Fibroblast of lung (primary cell): ENCODE measurements at regions not wholly inside any gene's neighbourhood (a gene's known extent, or its start where the extent isn't known, plus 50 kb on each side); places are given as distances from the start of the nearest gene placed in this dataset.

Experiments
- DNase-seq, 2 donors: peaks; one replicate each; pipeline versions ENCODE4 v3.0.0 to v3.0.0-alpha.2; 2010; ENCODE audit warnings: low read depth in 2 of 2
- H2AFZ ChIP-seq: 2 replicates; pipeline ENCODE4 v1.5.1; 2012; ENCODE audit warnings: low read length, control low read depth, inconsistent platforms
- H3K27ac ChIP-seq: 2 replicates; pipeline ENCODE4 v1.5.1; 2011; ENCODE audit warnings: low read length, control low read depth; ENCODE audit not compliant: insufficient read depth
- H3K27me3 ChIP-seq: 2 replicates; pipeline ENCODE4 v1.5.1; 2011; ENCODE audit warnings: mild to moderate bottlenecking, low read length; ENCODE audit not compliant: control insufficient read depth, insufficient read depth
- H3K36me3 ChIP-seq: 2 replicates; pipeline ENCODE4 v1.5.1; 2011; ENCODE audit warnings: low read length; ENCODE audit not compliant: control insufficient read depth, insufficient read depth
- H3K4me1 ChIP-seq: 2 replicates; pipeline ENCODE4 v1.5.1; 2011; ENCODE audit warnings: low read length; ENCODE audit not compliant: control insufficient read depth, insufficient read depth; ENCODE audit errors: extremely low read depth
- H3K4me2 ChIP-seq: 2 replicates; pipeline ENCODE4 v1.5.1; 2011; ENCODE audit warnings: low read length, control low read depth; ENCODE audit not compliant: insufficient read depth; ENCODE audit errors: extremely low read depth
- H3K4me3 ChIP-seq, 4 experiments: fragments of 200-600 bp in 1 of 4; sonication (generic) in 1 of 4; replicated peaks in 1 of 4; 2 replicates each; pipeline ENCODE4 v1.5.1; 2011 to 2016; ENCODE audit warnings: low read length in 4 of 4, low read depth in 3 of 4, mild to moderate bottlenecking in 3 of 4, control low read depth in 2 of 4, inconsistent platforms in 1 of 4, mixed read lengths in 1 of 4; ENCODE audit not compliant: insufficient read depth in 1 of 4; ENCODE audit errors: control extremely low read depth in 1 of 4
- H3K79me2 ChIP-seq: 2 replicates; pipeline ENCODE4 v1.5.1; 2012; ENCODE audit warnings: mild to moderate bottlenecking, low read length, inconsistent platforms; ENCODE audit not compliant: control insufficient read depth, insufficient read depth
- H3K9ac ChIP-seq: 2 replicates; pipeline ENCODE4 v1.5.1; 2011; ENCODE audit warnings: mild to moderate bottlenecking, low read length, control low read depth; ENCODE audit not compliant: insufficient read depth
- H3K9me3 ChIP-seq: 2 replicates; pipeline ENCODE4 v1.5.1; 2012; ENCODE audit warnings: low read depth, low read length; ENCODE audit not compliant: control insufficient read depth, insufficient read depth
- H4K20me1 ChIP-seq: 2 replicates; pipeline ENCODE4 v1.5.1; 2011; ENCODE audit warnings: low read length; ENCODE audit not compliant: control insufficient read depth, insufficient read depth; ENCODE audit errors: extremely low read depth
- CTCF ChIP-seq, 2 donors: IDR thresholded peaks in 1 of 2; conservative IDR thresholded peaks in 1 of 2; 1 replicate in 1 of 2; 2 replicates in 1 of 2; pipeline ENCODE4 v1.5.1; 2011 to 2012; ENCODE audit warnings: low read length in 2 of 2, control low read depth in 1 of 2, inconsistent platforms in 1 of 2, low read depth in 1 of 2, mild to moderate bottlenecking in 1 of 2
- EZH2 ChIP-seq: IDR thresholded peaks from 2 replicates; pipeline ENCODE4 v1.5.1; 2012; ENCODE audit warnings: low read length, control low read depth, mild to moderate bottlenecking; ENCODE audit errors: missing control alignments

GRCh38 chr3:178054471-178054870 lies 481.8 kb upstream of the KCNMB2 start:
- Histone ChIP-seq H2AFZ (peak overlapping the region; percentile 4), H3K27ac (no peak overlapping the region), H3K4me1 (peaks cover 3% of the 10 kb centered on the region), H3K4me2 (no peak overlapping the region), H3K79me2 (no peaks in the 10 kb centered on the region), H3K9ac (no peak overlapping the region), H3K36me3 (no peaks in the 10 kb centered on the region), H3K9me3 (no peaks in the 10 kb centered on the region), H3K4me3 (no peak overlapping the region), H3K27me3 (no peaks in the 10 kb centered on the region), H4K20me1 (no peaks in the 10 kb centered on the region)
- DNase-seq: peak in 1 of 2 donors; percentile 21
- TF ChIP-seq EZH2 (no peak), CTCF (conservative IDR thresholded peaks at IDR 0.05 in 1 of 2, IDR thresholded peaks at IDR 0.05 in 1 of 2; ENCODE audit: low read depth in 1 of 2, low read length in 2 of 2) (no peak)

DNA sequence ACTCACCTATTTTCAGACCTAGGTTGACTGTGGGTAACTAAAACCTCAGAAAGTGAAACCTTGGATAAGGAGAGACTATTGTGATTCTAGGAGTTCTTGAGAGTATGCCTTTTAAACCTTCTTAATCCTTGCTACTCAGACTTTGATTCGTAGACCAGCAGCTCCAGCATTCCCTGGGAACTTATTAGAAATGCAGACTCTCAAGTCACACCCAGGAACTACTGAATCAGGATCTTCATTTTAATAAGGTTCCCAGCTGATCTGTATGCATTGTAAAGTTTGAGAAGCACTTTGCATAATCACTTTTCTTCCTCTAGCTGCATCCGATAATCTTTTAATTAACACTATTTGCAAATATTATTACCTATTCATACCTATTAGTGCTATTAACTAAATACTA lies 480.3 kb upstream of the KCNMB2 start:
- H3K9me3 ChIP-seq: no peaks in the 10 kb centered on the region

GRCh38 chr3:178056868-178057267 lies 479.4 kb upstream of the KCNMB2 start:
- Histone ChIP-seq H2AFZ (no peak overlapping the region), H3K9me3 (no peaks in the 10 kb centered on the region), H3K27ac (no peak overlapping the region), H3K4me1 (peaks cover 5% of the 10 kb centered on the region), H3K4me3 (no peak overlapping the region), H3K27me3 (no peaks in the 10 kb centered on the region), H4K20me1 (no peaks in the 10 kb centered on the region), H3K79me2 (no peaks in the 10 kb centered on the region), H3K4me2 (no peak overlapping the region), H3K9ac (no peak overlapping the region), H3K36me3 (no peaks in the 10 kb centered on the region)
- TF ChIP-seq CTCF (conservative IDR thresholded peaks at IDR 0.05 in 1 of 2, IDR thresholded peaks at IDR 0.05 in 1 of 2; ENCODE audit: low read depth in 1 of 2, low read length in 2 of 2) (no peak), EZH2 (no peak)
- peak in 1 of 2 donors; percentile 76 for DNase-seq

More for the DNA sequence above, 480.3 kb upstream of the KCNMB2 start:
- Histone ChIP-seq H3K4me3 (no peak overlapping the region), H3K36me3 (no peaks in the 10 kb centered on the region), H2AFZ (no peak overlapping the region), H3K79me2 (no peaks in the 10 kb centered on the region), H3K27me3 (no peaks in the 10 kb centered on the region), H4K20me1 (no peaks in the 10 kb centered on the region), H3K27ac (no peak overlapping the region), H3K9ac (no peak overlapping the region), H3K4me1 (peaks cover 5% of the 10 kb centered on the region), H3K4me2 (no peak overlapping the region)
- TF ChIP-seq EZH2 (no peak), CTCF (conservative IDR thresholded peaks at IDR 0.05 in 1 of 2, IDR thresholded peaks at IDR 0.05 in 1 of 2; ENCODE audit: low read depth in 1 of 2, low read length in 2 of 2) (no peak)
- DNase-seq: no peak
